HuH-7 (cell line): ENCODE measurements at regions not wholly inside any gene's neighbourhood (a gene's known extent, or its start where the extent isn't known, plus 50 kb on each side); places are given as distances from the start of the nearest gene placed in this dataset.

Source experiments
- DNase-seq: peaks from one replicate; pipeline ENCODE4 v3.0.0; 2011; ENCODE audit warnings: low spot score

DNA sequence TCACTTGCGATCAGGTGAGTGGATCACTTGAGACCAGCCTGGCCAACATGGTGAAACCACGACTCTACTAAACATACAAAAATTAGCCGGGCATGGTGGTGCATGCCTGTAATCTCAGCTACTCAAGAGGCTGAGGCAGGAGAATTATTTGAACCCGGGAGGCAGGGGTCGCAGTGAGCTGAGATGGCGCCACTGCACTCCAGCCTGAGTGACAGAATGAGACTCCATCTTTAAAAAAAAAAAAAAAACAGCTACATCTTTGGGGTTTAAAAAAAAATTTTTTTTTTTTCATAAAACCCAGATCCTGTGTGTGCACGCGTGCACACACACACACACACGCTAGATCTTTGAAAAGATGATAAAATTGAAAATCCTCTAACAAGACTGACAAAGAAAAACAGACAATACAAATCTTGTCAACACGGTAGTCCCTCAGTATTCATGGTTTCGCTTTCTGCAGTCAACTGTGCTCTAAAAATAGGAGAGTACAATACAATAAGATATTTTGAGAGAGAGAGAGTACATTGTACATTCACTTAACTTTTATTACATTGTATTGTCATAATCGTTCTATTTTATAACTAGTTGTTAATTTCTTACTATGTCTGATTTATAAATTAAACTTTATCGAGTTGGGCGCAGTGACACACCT lies 295.3 kb upstream of the RGS6 start:
- no peak for DNase-seq

DNA sequence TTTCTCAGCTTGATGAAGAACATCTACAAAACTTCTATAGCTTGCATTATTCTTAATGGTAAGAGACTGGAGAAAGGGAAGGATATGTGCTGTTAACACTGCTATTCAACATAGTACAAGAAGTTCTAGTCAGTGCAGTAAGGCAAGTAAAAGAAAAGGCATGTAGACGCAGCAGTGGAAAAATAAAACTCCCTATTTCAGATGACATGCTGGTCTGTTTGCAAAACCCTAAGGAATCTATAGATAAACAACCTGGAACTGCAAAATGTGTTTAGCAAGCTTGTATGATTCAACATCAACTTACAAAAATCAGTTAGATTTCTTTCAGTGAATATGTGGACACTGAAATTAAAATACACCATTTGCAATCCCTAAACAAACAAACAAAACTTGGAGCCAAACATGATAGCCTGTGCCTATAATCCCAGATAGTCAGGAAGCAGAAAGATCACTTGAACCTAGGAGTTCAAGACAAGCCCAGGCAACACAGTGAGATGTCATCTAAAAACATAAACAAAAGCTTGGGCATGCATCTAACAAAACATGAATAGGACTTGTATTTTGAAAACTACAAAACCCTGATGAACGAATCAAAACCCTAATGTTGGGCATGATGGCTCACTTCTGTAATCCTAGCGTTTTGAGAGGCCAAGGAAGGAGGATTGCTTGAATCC lies 293.6 kb upstream of the RGS6 start:
- DNase-seq, result no peak

DNA sequence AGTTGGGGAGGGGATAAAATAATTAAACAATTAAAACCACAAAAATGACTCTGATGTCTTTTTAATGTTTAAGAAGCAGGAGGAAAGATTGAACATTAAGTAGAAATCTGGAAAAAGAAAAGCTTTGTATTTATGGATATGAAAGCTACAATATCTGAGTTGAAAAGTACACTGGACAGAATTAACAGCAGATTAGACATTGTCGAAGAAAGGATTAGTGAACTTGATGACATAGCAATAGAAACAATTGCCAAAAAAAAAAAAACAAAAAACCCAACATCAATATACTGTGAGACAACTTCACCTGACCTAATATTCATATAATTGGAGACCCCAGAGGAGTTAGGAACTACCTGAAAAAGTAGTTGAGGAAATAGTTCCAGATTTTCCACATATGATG lies 289.5 kb upstream of the RGS6 start:
- no peak for DNase-seq

DNA sequence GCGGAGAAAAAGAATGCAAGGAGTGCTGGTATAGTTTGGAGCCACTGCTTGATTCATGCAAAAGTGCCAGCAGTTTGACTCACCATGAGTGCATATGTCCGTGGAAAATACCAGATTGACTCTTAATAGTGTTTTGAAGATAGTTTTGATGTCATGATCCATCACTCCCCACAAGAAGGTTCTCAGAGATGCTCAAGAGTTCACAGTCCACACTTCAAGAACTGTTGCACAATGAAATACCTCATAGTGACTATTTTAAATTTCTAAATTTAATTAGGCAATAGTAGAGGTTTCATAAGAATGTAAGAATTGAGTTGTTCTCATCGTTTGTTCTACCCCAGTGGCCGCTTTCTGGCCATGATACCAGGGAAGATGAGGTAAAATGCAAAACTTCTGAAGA lies 286.6 kb upstream of the RGS6 start:
- DNase-seq, result no peak

DNA sequence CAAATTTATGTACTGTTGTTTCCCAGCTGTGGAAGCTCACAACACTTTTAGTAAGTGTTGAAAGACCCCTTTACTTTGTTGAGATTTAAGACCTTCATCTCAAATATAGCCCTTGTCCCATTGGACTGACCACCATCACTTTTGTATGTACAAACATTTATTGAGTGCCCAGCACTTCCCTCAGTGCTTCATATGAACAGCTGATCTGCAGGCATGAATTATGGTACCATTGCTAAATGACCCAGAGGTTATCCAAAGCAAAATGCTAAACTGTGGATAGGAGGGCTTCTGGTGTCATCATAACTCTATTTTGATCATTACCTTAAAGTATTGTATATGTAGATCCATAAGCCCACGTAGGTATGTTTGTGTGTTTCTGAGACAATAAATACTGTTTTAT lies 285.7 kb upstream of the RGS6 start:
- no peak for DNase-seq

DNA sequence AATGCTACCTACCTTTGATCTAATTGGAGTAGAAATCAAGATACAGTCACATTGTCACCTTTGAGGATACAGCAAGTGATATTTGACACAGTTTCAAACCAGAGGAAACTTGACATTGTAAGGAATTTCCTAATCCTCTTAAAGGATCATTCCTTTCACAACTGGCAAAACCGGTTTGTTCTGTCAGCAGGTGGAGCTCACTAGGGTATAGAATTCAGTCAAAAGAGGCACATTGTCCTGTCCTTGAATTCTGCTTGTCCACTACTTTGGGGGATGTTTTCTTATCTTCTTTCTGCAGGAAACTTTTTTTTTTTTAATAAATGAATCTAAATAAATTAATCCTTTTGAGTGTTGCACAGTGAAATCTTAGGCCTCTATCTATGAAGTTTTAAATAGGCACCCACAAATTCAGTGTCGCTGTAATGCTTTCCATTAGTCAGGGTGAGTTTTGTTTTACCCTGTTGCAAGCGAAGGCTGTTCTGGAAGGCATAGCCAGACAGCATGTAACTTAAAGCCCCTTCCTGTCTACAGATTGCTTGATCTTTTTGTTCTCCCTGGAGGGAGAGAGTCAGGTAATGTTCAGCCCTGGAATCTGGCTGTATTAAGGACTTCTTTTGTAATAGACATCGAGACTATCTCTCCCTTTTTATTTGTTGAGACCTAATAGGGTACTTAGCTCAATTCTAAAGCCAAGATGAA lies 285.0 kb upstream of the RGS6 start:
- DNase-seq, result no peak

DNA sequence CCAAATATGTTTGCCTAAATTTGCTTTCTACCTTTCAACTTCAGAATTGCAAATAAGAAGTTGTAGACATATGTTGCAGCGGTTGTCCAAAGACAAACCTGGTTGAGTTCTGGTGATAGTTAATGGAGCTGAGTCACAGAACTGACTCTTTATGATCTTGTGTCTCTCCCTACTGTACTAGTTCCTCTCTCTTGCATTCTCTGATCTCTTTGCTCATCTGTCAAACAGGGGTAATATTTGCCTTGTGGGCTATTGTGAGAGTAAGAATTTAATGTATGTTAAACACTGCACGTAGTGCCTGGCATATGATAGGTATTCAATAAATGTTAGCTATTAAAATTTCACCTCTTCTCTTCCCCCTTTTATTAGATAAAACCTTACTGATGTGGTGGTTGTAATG lies 283.5 kb upstream of the RGS6 start:
- DNase-seq, result no peak

DNA sequence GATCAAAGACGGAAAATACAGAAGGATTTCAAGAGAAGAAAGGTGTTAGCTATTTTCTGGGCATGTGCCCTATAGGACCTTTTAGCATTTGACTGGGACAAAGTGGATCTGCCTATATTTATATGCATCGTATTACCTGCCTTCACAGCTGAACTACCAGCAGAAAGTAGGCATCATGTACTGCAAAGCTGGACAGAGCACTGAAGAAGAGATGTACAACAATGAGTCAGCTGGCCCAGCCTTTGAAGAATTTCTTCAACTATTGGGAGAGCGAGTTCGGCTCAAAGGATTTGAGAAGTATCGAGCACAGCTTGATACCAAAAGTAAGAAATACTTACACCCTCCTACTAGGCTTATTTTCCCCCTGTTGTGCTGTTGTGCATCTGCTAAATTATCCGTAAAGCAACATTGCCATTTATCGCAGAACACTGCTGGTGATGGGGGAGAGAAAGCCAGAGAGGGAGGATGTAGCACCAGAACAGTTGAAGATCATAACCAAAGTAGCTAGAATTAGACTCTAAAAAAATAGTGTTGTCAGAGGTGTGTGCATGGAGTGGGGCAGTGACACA lies 282.0 kb upstream of the RGS6 start:
- DNase-seq, result no peak

DNA sequence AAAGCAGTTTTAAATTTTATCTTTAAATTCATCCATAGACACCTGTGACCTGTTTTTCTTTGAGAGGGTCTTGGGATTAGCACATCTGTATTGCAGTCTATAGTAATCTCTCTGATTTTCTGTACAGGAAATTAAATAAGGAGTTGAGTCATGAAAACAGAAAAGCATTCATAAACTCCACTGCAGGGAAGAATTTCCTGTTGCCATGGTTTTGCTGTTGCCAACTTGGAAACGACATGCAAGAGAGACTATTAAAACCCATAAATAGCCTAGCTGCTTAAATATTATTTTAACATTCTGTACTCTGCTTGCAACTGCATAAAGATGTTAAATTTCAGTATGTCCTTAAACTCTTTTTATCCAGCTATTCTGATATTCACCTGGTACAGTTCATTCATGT lies 281.0 kb upstream of the RGS6 start:
- no peak for DNase-seq

DNA sequence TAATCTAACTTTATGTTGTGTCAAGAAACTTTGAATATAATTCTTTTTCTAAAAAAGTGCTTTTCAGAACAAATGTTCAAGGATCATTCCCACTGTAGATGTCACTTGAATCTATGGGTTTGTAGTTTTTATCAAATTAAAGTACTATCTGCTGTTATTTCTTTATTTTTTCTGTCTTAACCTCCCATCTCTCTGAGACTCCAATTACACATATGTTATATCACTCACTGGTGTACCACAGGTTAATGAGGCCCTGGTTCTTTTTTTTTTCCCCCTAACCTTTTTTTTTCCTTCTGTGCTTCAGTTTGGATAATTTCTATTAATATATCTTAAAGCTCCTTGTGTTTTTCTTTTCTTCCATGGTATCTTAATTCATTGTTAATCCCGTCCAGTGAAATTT lies 279.9 kb upstream of the RGS6 start:
- no peak for DNase-seq

DNA sequence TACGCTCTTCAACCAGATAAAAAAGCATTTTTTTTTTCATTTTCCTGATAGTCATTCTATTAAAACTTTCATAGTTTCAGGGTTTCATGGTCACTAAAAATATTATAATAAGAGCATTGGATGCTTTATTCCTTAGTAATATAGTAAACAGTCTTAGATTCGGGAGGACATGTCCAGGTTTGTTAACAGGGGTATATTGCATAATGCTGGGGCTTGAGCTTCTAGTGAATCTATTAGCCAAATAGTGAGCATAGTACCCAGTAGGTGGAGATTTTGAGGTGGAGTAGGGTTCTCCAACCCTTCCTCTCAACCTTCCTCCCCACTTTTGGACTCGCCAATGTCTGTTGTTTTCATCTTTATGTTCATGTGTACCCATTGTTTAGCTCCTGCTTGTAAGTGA lies 277.4 kb upstream of the RGS6 start:
- DNase-seq, result no peak

DNA sequence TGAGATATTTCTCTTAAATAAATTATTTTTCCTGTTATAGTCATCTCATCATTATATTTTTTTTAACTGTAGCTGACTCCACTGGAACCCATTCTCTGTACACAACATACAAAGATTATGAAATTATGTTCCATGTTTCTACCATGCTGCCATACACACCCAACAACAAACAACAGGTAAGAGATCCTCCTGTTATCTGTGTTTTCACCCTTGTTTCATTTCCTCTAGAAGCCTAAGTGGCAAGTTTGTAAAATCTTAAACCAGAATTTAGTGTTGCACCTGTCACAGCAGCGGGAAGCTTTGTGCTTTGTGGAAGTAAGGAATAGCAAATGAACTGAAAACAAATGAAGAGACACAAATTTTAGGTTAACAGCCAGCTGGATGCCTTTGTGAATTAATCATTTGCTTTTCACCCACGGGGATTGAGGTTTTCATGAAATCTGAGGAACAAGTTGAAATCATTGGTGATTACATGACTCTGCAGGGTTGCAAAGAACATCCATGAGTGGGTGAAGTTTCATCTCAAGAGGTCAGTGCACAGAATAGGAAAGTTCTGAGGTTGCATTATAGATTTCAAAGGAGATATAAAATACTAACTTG lies 273.9 kb upstream of the RGS6 start:
- DNase-seq, result no peak

DNA sequence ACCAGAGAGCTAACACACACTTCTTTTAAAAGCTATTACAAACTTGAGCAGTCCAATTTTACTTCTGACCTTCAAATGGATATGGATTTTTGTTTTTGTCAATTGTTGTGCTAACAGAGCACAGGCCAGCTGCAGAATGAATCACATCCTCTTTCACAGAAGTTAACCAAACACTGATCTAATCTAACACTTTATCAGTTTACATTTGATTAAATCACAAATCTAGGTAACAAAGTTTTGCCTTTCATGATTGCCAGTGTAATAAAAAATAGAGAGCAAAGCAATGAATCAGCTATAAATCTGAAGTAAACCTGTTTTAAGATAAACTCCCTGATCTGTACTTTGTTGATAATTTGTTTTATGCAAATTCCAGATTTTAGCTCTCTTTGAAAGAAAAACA lies 273.1 kb upstream of the RGS6 start:
- no peak for DNase-seq

DNA sequence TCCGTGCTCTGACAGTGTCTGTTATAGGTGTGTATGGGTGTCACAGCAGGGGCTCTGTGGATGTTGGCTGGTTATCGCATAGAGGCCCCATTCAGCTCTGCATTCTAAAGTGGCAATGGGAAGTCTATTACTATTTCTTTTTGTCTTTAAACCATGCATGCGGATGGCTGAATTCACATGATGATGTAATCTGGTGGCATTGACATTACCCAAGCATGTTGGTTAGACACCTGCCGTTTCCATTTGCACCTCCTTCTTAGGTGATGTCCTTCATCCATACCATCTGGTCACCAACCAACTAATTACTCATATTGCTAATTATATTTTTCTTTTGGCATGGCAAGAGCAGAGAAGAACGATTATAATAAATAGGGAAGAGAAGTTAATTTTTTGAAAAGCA lies 270.8 kb upstream of the RGS6 start:
- DNase-seq, result no peak

DNA sequence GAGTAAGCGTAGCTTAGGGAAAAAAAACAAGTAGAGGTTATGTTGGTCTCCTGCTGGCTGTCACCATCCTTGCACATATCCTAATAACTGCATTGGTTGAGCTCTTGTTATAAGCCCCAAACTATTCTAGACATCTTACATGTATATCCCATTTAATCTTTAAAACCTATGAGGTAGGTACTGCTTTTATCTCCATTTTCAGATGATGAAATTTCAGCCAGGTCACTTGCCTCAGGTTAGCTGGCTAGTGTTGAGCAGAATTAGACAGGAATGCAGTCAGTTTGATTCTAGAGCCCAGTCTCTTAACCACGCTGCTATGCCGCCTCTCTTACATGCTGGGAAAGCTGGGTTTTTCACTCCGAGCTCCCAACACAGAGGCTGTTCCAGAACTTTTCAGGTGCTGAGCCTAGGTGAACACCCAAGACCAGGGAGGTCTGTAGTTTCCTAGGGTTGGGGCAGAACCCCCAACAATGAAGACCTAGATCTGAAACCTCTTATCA lies 269.9 kb upstream of the RGS6 start:
- DNase-seq, result no peak

DNA sequence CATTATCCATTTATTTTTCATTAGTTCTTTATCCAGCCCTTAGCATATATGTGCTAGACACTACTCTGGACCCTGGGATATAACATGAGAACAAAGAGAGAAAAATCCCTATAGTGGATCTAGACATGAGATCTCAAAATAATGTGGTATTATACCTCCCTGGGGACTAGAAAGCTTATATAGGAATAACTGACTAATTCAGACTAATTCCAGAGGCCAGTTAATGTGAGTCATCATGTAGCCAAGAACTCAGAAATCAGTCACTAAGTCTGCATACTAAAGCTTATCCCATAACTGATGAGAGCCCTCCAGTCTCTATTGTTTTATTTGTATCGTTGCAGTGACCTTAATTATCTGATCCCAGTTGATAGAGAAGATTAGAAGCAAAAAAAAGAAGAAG lies 267.1 kb upstream of the RGS6 start:
- no peak for DNase-seq

DNA sequence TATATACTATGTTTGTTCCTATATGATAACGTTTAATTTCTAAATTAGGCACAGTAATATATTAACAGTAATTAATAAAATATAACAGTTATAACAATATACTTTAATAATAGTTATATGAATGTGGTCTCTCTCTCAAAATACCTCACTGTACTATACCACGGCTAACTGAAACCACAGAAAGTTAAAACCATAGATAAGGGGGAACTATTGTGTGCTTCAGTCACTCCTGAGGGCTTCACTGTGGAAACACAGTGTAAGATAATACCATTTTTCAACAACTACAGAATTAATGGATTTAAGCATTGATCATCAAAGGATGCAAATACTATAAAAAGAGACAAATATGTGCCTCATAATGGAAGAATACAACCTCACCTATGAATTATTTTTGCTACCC lies 266.4 kb upstream of the RGS6 start:
- no peak for DNase-seq

DNA sequence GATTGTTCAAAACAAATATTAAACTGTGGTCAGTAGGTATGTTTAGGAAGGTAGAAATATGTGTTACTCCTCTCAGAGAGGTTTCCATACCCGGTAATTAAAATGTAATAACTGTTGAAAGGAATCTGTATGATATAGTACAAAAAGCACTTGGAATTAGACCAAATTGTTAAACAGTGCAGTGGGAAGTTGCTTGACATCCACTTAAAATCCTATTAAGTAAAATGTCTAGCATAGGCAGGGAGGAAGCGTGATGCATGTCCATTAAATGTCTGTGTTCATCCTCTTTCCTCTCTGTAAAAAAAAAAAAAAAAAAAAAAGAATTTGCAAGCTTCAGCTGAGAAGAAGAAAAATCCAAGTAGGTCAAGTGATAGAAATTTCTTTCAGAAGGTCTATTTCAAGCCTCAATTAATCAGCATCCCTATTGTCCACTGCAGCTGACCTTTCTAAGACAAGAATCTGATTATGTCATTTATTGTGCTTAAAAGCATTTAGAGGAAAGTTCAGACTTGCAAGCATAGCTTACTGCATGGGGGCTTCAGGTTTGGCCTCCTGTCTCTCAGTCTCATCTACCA lies 265.6 kb upstream of the RGS6 start:
- DNase-seq, result no peak

DNA sequence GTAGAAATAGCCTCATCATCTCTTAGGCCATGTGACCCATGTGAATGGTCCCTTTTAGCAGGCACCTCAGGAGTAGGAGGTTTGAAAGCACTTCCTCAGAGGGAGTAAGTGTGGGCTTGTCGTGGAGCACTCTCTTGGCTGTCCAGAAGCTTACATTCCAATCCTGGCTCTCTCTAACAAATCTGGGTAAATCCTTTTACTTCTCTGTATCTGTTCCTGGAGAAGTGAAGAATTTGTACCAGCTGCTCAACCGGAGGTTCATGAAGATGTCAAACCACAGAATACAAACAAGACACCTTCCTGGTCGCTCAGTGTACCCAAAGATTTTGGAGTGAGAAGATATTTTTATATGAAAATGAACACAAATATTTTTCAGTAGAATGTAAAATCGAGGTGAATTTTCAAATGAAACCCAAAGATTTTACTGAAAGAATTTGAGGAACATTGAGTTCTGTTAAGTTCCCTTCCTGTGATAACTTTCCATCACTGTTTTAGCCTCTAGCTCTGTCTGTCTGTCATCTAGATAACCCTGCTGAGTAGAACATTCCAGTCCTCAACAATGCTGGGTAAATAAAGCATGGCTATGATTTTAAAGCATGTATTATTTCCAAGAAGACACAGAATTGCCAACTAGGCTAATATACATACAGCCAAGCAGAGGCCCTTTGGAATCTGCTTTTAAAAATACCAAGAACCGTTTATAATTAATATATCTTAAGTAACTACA lies 263.9 kb upstream of the RGS6 start:
- no peak for DNase-seq

DNA sequence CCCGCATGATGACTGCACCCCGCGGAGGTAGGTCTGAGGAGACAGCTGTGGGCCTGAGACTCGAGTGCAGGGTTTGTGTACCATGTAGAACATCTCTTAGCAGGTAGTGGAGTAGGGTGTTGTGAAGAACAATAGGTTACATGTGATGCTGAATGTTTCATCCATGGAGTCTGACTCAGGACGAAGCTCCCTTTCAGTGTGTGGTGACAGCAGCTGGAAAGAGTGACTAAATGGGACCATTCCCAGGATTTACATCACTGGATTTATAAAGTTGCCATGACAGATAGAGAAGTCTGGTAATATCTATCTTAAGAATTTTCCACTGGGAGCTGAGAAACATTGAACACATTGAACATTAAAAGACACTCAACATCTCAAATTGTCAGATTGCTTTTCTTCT lies 259.6 kb upstream of the RGS6 start:
- DNase-seq, result no peak

DNA sequence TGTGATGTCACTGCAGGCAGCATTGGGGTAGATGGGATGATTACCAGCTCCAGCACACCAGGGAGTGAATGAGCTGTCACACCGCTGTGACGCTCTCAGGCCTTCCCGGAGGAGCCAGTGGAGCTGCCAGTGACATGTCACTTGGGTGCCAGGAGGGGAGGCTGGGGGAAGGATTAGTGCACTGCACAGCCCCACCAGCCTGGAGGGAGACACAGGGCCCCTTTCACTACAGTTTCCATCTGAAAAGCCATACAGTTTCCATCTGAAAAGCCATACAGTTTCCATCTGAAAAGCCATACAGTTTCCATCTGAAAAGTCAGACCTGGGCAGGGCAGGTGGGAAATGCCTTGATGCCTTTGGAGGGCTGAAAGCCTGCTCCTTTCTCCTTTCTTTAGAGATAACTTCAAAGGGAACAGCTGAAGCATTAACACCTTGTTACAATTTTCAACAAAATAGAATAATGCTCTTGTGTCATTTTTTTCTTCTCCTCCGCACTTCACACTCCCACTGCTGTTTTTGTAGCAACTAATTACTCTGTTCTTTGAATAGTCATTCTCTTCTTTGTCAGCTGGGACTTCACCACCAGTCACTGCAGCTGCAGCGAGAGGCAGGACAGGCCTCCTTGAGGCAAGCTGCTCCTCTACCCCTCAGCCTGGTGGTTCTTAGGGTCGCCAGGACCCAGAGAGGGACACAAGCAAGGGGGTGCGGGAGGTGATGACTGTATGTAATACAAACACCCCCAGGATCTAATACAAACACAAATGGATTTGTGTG lies 256.9 kb upstream of the RGS6 start:
- no peak for DNase-seq
